Ramos (cell line): ENCODE measurements at regions not wholly inside any gene's neighbourhood (a gene's known extent, or its start where the extent isn't known, plus 50 kb on each side); places are given as distances from the start of the nearest gene placed in this dataset.
"Not testable (repeated sequence)": the region's sequence is repeated elsewhere in the genome, so short reads cannot be mapped to it uniquely, and the experiment has no call there.

Experiments
- in situ Hi-C: fragments of 300-500 bp; cut with MboI; formaldehyde crosslinking; loops from one replicate; pipeline ENCODE4 v1.14.3; 2022; ENCODE audit warnings: low sequenced_read_pairs; ENCODE audit not compliant: unreplicated experiment

GRCh38 chr3:159662549-159662948 lies 326.1 kb upstream of the IL12A start:
- in situ Hi-C loops, result no loop called here

- in situ Hi-C loops, result no loop called here
These were observed 324.6 kb upstream of the IL12A start for GRCh38 chr3:159664006-159664405.

DNA sequence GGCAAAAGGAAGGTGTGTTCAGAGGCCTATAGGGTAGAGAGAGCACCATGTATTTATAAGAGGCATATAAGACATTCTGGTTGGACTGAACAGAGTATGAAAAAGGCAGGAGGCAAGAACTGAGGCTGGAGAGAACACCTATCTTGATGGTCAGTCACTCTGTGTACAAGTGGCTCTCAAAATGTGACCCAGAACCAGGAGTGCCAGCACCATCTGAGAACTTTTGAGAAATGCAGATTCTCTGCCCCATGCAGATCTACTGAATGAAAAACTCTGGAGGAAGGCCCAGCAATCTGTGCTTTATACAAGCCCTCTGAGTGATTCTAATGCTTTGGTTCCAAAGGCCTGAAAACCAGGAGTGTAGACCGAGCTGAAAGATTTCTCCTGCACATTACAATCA lies 324.0 kb upstream of the IL12A start:
- in situ Hi-C loops, result no loop called here

- in situ Hi-C loops, result no loop called here
These were observed 321.4 kb upstream of the IL12A start for GRCh38 chr3:159667261-159667660.

GRCh38 chr3:159668461-159668860 lies 320.2 kb upstream of the IL12A start:
- in situ Hi-C loops, result no loop called here

DNA sequence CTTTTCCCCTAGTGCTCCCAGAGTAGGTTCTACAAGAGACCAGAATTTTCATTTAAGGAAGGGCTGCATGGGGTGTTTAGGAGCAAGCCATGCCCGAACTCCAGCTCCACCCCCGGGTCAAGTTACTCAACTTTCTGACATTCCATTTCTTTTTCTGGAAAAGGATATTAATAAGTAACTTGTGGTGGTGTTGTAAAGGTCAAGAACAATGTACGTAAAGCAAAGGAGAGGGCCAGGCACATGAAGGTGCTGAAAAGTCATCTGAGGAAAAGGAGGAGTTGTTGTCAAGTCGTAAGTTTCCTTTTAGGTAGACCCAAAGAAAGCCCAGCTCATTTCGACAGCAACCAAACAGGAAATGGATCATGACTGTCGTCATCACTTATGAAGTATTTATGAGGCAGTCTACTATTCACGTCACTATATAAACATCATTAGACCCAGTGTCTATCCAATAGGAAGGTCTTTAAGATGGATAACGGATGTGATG lies 319.6 kb upstream of the IL12A start:
- in situ Hi-C loops, result no loop called here

DNA sequence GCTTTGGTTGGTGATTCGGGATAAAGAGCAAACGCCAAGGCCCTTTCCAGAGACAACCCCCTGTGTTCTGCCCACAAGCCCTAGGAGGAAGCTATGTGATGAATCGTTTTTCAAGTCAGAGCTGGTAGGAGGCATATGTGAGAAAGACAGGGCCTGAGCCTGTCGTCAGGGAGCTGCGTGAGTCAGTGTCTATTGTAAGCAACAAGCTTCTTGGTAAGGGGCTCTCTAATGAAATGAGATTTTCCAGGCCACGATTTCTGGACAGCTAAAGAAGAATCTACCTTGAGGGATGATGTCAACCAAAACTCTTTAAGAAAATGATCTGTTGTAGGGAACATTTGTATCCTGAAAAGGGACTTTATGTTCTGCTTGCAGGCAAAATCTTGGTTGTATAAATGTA lies 318.9 kb upstream of the IL12A start:
- in situ Hi-C loops, result no loop called here

DNA sequence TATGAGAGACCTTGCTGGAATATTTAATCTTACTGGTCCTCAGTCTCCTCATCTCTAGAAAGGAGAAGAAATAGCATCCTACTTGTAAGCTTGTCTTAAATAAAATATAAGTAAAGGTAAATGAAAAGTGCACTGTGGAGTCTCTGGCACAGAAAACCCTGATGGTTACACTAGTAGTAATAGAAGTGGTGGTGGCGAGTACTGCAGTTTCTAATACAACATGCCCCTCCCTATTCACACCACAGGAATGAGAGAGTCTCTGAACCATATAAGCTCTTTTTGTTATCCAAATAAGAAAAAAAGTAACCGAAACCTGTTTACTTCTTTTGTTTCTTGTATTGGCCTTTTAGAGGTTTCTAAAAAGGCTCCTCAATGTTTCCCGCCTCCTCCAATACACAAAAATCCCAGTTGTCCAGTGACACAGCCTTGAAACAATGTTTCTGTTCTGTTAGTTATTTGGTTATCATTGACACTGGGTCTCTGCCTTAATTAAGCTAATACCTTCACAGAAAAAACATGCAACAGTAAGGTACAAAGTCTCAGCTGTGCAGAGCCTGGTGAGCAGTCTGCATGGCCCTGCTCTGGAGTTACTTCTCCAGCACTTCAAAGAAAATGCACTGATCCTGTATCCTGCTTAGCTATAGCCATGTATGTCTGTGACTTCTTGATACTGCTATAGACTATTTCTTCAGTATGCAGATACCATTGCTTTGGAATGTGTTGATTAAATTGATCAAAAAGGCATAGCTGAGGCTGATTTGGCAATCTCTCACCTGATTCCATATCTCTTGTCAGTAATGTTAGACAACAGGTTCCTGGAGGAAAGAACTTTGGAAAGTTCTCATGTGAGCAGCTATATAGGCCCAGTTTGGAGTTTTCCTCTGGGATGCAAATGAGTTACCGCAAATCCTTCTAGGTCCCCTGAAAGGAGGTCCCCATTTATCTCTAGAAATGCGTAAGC lies 315.6 kb upstream of the IL12A start:
- in situ Hi-C loops, result no loop called here

- in situ Hi-C loops, result no loop called here
These were observed 314.1 kb upstream of the IL12A start for GRCh38 chr3:159674583-159674982.

- in situ Hi-C loops, result no loop called here
These were observed 313.4 kb upstream of the IL12A start for GRCh38 chr3:159675285-159675684.

GRCh38 chr3:159679900-159680299 lies 308.7 kb upstream of the IL12A start:
- in situ Hi-C loops, result no loop called here

- in situ Hi-C loops, result not testable (repeated sequence)
These were observed 306.9 kb upstream of the IL12A start for GRCh38 chr3:159681717-159682116.

DNA sequence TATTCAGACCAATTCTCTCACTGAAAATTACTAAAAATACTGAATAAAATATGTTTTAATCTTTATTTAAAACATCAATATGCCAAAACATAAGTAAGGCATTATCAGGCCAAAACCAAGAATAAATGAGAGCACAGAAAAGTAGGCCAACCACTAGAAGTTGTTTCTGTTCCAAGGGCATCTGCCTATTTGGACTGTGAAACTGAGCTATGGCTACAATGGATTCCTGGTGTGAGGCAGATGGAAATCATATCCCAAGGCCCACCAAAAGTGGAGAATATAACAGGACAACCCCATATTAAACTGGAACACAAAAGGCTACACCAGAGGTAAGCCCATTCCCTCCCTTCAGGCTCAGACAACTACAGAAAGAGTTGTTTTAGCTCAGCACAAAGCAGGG lies 302.8 kb upstream of the IL12A start:
- in situ Hi-C loops, result no loop called here

DNA sequence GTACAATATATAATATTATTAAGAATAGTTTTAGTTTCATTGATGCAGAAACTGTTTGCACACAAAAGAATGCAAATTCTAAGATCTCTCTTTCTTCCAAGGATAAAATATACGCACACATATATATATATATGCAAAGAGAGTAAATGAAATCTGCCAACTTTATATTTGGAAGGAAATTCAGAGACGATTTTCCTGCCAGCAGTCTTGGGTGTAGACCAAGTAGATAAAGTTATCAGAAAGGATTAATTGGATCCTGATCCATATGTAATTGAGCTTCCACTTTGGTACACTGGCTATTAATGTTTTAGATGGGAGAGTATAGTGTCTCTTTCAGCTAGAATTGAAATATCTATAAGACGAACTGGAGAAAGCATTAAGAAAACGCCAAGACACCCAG lies 295.4 kb upstream of the IL12A start:
- in situ Hi-C loops, result no loop called here

GRCh38 chr3:159711560-159712333 lies 276.9 kb upstream of the IL12A start:
- in situ Hi-C loops, result no loop called here

- in situ Hi-C loops, result no loop called here
These were observed 267.3 kb upstream of the IL12A start for GRCh38 chr3:159721324-159721723.

DNA sequence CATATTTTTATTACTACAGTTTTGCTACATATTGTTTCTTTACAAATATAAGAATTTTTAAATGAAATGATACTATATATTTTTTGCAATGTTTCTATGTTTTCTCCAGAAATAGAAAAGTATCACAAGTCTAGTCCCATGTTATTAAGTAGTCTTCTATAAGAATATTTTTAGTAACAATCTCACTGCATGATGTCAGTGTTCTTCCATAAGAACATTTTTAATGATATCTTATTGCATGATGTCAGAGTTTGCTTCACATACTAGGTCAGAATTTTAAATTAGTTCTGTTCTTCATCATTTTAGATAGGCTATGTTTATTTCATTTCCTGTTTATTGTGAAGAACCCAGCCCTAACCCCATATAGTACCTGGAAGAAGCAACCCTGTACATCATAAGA lies 265.3 kb upstream of the IL12A start:
- in situ Hi-C loops, result no loop called here

DNA sequence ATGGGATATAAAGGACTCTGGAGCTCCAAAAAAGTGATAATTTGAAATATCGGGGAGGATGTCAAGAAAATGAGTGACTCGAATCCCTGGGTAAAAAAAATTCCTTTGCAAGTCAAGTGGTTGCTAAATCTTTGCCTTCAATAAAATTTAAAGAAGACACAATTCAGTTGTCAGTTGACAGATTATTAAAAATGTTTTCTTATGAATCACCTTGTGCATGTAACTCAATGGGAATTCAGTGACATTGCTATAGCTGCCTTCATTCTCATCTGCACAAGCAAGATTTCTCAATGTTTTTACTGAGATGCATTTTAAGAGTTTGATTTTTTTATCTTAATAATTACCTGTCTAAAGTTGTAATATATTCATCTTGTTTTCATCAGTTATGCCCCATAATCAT lies 264.0 kb upstream of the IL12A start:
- in situ Hi-C loops, result no loop called here

DNA sequence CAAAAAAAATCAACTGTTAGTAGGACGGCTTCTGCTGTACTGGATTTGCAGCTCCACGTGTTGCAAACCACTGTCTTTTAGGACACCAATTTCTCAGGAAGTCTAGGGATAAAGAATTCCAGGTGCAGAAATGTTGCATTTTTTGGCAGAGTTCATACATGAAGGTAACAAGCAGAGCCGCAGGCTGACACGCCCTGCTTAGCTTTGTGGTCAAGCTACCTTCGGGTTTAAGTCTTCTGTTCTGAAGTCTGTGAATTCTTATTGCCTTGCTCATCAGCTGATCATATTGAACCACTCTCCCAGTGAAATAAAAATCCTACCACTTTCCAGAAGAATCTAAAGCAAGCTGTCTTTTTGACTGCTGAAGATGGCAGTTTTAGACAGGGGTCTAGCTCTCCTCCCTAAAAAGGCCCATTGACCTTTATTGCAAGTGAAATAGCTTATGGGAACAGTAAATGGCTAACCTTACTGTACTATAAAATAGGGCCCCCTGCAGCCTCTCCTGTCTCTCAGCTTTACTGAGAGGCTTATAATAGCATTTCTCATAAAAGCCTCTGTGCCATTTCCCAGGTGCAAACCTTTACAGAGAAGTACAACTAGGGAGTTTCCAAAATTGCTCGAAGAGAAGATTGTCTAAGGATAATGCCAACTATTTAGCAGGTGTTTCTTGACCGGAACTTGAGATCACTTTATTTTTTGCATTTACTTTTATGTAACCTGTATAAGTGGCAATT lies 262.2 kb upstream of the IL12A start:
- in situ Hi-C loops, result no loop called here

GRCh38 chr3:159727506-159727905 lies 261.1 kb upstream of the IL12A start:
- in situ Hi-C loops, result no loop called here

- in situ Hi-C loops, result no loop called here
These were observed 257.4 kb upstream of the IL12A start for GRCh38 chr3:159731254-159731653.
